Mucosa of stomach (tissue), 1 donor: ENCODE measurements at regions not wholly inside any gene's neighbourhood (a gene's known extent, or its start where the extent isn't known, plus 50 kb on each side); places are given as distances from the start of the nearest gene placed in this dataset.

Source experiments
- H3K27me3 ChIP-seq: one replicate; pipeline ENCODE4 v1.7.0; 2013; ENCODE audit warnings: mild to moderate bottlenecking, low read length; ENCODE audit not compliant: control insufficient read depth, insufficient read depth
- H3K36me3 ChIP-seq: one replicate; pipeline ENCODE4 v1.7.0; 2013; ENCODE audit warnings: low read length; ENCODE audit not compliant: control insufficient read depth, insufficient read depth
- H3K4me1 ChIP-seq: one replicate; pipeline ENCODE4 v1.7.0; 2013; ENCODE audit warnings: mild to moderate bottlenecking, low read length; ENCODE audit not compliant: control insufficient read depth, insufficient read depth
- H3K4me3 ChIP-seq: one replicate; pipeline ENCODE4 v1.7.0; 2013; ENCODE audit warnings: low read length
- H3K9ac ChIP-seq: one replicate; pipeline ENCODE4 v1.7.0; 2013; ENCODE audit warnings: mild to moderate bottlenecking, low read length, moderate library complexity
- H3K9me3 ChIP-seq: one replicate; pipeline ENCODE4 v1.7.0; 2013; ENCODE audit warnings: mild to moderate bottlenecking, low read length, moderate library complexity; ENCODE audit not compliant: control insufficient read depth
- donor health status: Pancreatic carcinoma.

DNA sequence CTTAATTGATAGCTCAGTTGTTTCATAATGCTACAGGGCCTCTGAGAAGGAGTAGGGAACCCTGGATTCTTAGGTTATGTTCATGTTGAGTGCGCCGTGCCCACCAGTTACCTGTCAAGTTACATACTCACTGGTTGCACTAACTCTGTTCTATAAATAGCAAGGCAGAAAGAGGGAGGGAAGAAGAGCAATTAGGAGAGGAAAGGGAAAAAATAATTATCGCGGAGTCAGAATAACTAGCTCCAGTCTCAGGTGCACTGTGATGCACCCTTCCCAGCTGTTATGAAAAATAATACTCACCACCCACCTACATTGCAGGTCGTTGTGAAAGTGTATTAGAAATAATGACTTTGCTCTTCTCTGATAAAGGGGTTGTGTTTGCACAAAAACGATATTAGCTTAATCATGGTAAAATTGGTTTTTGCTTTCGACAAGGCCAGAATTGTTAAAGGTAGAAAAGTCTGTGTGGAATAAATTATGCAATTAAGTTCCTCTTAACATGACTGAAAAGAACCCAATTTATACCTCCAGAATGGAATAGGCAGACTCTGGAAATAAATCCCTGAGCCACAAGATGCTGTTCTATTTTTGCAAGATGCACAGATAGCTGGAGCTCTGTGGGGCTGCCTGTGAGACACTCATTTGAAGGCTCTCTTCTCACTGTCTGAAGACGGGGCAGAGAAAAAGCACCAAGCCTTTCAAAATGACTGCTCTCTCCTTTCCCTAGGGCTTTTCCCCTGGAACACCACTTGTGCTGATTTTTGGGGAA, 137.6 kb upstream of the PITRM1 start:
- no peaks in the 10 kb centered on the region for H3K4me1 ChIP-seq
- H3K4me3 ChIP-seq: no peak overlapping the region
- H3K9ac ChIP-seq: no peak overlapping the region
- H3K27me3 ChIP-seq: no peaks in the 10 kb centered on the region
- H3K36me3 ChIP-seq: no peaks in the 10 kb centered on the region
- H3K9me3 ChIP-seq: no peaks in the 10 kb centered on the region

DNA sequence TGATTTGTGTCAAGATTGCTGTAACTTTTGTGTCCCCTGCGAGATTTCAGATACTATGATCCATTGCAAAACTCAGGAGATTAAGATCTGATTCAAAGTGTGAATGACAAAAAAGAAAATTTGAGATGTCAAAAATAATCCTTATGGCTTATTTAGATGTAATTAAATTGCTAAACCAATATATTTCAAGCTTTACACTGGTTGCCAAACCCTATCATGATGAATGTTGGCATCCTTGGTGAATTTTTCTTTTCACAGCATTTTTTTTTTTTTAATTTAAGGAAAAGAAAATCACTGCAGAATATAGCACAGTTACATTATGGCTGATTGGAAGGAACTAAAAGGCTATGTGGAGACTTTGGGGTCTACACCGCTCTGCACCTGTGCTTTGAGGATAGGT, 133.5 kb upstream of the PITRM1 start:
- Histone ChIP-seq H3K4me1 (no peaks in the 10 kb centered on the region), H3K36me3 (no peaks in the 10 kb centered on the region), H3K4me3 (no peak overlapping the region), H3K9ac (no peak overlapping the region), H3K9me3 (no peaks in the 10 kb centered on the region), H3K27me3 (no peaks in the 10 kb centered on the region)

DNA sequence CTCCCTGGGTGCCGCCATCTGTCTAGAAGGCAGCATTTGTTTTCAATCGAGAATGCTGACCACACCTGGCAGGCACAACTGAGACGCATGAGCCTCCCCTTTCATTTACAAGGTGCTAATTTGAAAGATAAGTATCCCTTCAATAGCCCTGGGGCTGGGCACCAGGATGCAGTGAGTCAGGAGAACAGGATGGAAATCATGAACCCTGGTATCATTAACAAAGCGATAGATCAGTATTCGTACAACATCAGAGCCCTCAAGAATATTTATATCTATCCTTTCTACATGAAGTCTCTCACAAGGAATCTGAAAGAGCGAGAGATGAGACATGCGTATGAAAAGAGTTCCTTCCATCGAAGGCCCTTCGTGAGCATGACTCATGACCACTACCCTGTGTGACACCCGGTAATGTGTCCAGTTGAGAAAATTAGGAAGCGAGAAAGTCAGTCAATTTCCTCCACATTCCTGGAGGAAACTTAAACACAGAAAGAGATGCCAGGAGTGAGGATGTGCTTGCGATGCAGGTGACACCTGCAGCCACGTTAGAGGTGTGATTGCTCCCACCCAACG, 123.1 kb upstream of the PITRM1 start:
- Histone ChIP-seq H3K9ac (no peak overlapping the region), H3K9me3 (no peaks in the 10 kb centered on the region), H3K36me3 (no peaks in the 10 kb centered on the region), H3K4me1 (no peaks in the 10 kb centered on the region), H3K27me3 (no peaks in the 10 kb centered on the region), H3K4me3 (no peak overlapping the region)

DNA sequence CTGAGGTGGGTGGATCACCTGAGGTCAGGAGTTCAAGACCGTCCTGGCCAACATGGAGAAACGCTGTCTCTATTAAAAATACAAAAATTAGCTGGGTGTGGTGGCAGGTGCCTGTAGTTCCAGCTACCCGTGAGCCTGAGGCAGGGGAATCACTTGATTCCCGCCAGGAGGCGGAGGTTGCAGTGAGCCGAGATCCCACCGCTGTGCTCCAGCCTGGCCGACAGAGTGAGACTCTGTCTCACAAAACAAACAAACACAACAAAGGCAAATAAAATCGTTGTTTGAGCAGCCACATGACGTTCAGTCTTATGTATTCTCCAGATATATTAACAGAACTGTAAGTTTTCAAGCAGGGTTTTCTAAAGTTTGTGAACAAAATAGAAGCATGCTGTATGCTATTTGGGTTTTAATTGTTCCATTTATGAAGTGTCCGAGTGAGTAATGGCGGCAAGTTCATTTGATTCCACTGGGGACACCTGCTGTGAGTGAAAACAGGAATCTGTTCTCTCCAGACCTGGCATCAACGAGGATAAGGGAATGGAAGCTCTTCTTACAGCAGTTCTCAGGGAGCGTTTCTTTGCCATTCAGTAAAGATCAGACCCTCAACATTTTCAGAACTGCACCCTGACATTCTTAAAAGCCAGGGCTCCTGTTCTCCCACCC, 122.5 kb upstream of the PITRM1 start:
- Histone ChIP-seq H3K9me3 (no peaks in the 10 kb centered on the region), H3K9ac (no peak overlapping the region), H3K4me1 (no peaks in the 10 kb centered on the region), H3K4me3 (no peak overlapping the region), H3K36me3 (no peaks in the 10 kb centered on the region), H3K27me3 (no peaks in the 10 kb centered on the region)

DNA sequence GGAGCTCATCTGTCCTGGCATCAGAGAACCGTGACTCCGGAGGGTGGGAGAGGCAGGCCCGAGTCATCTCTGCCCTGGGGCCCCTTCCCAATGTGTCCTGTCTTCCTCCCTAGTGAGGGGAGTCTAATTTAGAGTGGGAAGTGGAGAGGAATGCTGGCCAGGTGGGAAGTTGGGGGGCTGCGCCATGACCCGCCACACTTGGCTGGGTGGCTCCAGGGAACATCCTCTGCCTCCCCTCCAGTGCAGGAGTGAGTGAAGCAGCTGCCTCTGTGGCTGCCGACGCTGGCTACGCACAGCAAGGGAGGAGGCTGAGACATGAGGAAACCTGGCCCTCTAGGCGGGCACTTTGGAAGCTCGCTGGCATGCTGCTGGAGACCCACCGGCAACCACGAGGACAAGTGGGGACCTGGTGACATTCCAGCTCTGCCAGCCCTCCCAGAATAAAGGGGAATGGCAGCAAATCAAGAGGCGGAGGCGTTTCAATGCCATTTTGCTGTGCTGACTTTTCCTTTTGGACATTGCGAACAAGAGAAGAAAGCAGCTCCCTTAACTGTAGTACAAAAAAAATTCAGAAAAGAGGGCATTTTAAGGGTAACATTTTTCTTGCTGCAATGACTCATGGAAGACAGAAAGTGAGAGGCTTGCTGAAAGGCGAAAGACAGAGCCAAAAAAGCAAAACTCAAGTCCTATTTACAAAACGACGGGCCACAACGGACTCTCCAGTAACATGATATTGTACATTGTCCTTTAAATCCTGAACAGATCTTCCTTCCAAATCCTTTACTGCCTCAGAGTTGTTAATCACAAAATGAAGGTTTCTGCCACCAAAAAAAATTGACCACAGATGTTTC, 121.2 kb upstream of the PITRM1 start:
- Histone ChIP-seq H3K27me3 (no peaks in the 10 kb centered on the region), H3K4me3 (no peak overlapping the region), H3K9ac (no peak overlapping the region), H3K4me1 (no peaks in the 10 kb centered on the region), H3K9me3 (no peaks in the 10 kb centered on the region), H3K36me3 (no peaks in the 10 kb centered on the region)

DNA sequence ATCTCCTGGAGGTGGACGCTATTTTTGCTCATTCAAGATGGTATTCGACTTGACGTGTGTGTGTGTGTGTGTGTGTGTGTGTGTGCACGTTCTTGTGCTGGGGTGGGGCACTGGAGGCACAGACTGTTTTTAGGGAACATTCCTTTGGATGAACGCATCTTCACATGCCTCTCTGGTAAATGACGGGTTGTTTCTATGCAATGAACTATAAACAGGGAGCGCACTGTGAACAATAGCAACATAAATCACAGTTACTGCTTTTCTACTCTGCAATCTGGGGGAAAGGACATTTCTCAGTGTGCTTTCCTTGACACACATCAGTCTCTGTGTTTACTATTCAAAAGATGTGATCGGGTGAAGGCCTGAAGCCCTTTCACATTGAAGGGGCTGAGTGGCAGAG, 120.1 kb upstream of the PITRM1 start:
- H3K4me3 ChIP-seq: no peak overlapping the region
- no peaks in the 10 kb centered on the region for H3K9me3 ChIP-seq
- no peak overlapping the region for H3K9ac ChIP-seq
- no peaks in the 10 kb centered on the region for H3K27me3 ChIP-seq
- no peaks in the 10 kb centered on the region for H3K36me3 ChIP-seq
- H3K4me1 ChIP-seq: no peaks in the 10 kb centered on the region

DNA sequence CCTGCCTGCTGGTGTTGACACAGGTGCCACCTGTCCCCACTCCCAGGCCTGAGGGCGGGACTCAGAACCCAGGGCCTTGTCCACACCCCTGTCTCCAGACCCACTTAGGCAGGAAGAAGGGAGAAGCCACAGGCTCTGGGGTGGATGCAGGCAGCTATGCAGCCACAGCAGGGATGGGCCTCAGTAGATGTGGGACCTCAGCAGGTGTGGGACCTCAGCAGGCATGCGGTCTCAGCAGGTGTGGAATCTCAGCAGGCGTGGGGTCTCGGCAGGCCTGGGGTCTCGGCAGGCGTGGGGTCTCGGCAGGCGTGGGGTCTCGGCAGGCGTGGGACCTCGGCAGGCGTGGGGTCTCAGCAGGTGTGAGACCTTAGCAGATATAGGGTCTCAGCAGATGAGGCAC, 118.0 kb upstream of the PITRM1 start:
- Histone ChIP-seq H3K4me1 (no peaks in the 10 kb centered on the region), H3K9ac (no peak overlapping the region), H3K27me3 (no peaks in the 10 kb centered on the region), H3K9me3 (no peaks in the 10 kb centered on the region), H3K4me3 (no peak overlapping the region), H3K36me3 (no peaks in the 10 kb centered on the region)

DNA sequence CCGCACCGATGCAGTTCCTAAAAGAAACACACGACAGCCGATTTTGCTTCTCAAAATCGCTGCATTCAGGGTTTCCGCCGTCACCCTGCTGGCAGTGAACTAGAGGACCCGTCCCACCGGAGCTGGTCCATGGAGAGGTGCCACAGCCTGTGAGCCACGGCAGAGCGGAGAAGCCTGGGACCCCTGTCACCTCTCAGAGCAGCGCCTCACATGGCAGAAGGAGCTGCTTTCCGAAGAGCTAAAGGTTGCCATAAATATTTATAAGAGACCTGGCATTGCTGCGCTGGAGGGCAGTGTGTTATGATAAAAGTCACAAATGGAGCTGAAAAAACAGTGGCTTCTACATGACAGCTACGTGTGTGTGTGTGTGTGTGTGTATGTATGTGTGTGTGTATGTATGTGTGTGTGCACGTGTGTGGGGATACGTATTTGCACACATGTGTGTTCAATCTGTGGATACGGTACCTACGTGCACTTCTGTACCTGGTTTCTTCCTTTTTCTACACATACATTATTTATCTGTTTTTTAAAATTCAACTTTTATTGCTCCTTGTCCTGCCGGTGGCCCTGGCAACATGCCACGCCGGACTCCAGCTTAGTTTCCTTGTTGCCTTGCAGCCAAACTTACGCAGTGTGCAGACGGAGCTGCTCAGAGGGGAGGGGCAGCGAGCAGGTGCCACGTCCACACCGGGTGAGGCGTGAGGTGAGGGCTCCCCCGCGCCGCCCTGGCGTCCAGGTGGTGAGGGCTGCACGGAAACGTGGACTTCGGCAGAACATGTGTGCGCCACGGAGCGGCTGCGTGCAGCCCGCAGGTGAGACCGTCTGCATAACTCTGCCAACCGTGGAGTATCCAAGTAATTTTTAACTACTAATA, 115.2 kb upstream of the PITRM1 start:
- no peaks in the 10 kb centered on the region for H3K36me3 ChIP-seq
- no peak overlapping the region for H3K4me3 ChIP-seq
- no peaks in the 10 kb centered on the region for H3K27me3 ChIP-seq
- no peak overlapping the region for H3K9ac ChIP-seq
- H3K4me1 ChIP-seq: no peaks in the 10 kb centered on the region
- no peaks in the 10 kb centered on the region for H3K9me3 ChIP-seq

DNA sequence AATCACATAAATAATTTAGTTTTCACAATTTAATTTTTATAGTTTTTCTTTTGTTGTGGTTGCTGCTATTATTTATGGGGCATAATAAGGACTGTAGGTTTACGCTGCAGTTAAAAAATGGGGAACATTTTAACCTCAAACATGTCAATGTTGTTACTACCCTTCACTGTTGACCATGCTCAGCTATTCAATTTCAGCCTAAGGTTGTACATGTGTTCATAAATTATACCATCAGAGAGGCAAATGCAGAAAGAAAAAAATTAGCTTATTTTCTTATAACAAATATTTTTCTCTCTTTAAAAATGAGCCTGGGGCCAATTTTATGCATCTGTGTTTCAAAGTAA, 110.1 kb upstream of the PITRM1 start:
- no peaks in the 10 kb centered on the region for H3K27me3 ChIP-seq
- no peak overlapping the region for H3K9ac ChIP-seq
- H3K4me3 ChIP-seq: no peak overlapping the region
- no peaks in the 10 kb centered on the region for H3K36me3 ChIP-seq
- H3K9me3 ChIP-seq: no peaks in the 10 kb centered on the region
- H3K4me1 ChIP-seq: no peaks in the 10 kb centered on the region

DNA sequence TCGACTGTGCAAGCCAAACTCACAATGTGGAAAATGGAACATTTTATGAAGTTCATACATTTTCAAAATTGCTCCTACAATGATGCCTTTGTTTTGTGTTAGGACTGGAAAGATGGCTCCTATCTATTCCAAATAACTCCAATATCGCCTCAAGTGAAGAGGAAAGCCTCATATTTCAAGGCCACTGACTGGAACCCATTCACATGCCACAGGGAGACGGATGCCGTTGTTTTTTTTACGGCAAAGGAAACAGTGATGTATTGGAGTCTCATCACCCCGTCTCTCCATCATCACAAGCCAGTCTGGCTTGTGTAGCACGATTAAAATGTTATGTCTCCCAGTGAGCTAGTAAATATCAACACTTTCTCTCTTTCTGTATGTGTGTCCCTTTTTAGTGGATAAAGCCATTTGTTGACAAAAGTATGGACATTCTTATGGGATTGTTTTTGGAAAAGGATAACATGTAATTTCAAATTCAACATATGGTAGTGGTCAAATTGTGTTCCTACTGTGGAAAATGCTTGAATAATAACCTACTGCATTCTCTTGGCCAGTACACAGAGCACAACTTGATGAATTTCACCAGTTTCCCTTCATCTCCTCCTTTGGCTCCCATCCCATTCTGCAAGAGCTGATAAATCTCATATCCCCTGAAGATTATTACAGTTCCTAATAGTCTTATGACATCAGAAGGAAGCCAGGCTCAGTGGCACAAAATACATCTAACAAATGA, 109.5 kb upstream of the PITRM1 start:
- Histone ChIP-seq H3K9me3 (no peaks in the 10 kb centered on the region), H3K4me3 (no peak overlapping the region), H3K36me3 (no peaks in the 10 kb centered on the region), H3K9ac (no peak overlapping the region), H3K27me3 (no peaks in the 10 kb centered on the region), H3K4me1 (no peaks in the 10 kb centered on the region)

DNA sequence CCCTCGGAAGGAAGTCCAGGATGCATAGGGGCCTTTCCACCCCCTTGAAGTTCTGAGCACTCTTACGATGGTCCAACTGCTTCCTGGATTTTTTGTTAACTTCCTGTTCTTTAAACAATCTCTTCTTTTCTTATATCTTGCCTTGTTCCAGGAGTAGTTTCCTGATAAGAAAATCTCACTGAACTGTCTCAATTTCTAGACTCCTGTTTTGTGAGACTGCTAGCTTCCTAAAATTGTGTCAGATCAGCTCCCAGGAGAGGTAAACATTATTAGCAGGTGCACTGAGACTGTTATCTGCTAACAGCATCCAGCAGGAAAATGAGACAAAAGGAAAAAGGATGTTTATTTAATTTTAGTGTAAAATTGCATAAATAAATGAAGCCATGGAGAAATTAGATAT, 106.2 kb upstream of the PITRM1 start:
- H3K4me3 ChIP-seq: no peak overlapping the region
- no peak overlapping the region for H3K9ac ChIP-seq
- no peaks in the 10 kb centered on the region for H3K27me3 ChIP-seq
- H3K36me3 ChIP-seq: no peaks in the 10 kb centered on the region
- H3K4me1 ChIP-seq: no peaks in the 10 kb centered on the region
- H3K9me3 ChIP-seq: no peaks in the 10 kb centered on the region
